Fibroblast of skin of right biceps (primary cell): ENCODE measurements at regions not wholly inside any gene's neighbourhood (a gene's known extent, or its start where the extent isn't known, plus 50 kb on each side); places are given as distances from the start of the nearest gene placed in this dataset.

Source experiments
- DNase-seq: peaks from one replicate; pipeline ENCODE4 v3.0.0-alpha.2; 2013

DNA sequence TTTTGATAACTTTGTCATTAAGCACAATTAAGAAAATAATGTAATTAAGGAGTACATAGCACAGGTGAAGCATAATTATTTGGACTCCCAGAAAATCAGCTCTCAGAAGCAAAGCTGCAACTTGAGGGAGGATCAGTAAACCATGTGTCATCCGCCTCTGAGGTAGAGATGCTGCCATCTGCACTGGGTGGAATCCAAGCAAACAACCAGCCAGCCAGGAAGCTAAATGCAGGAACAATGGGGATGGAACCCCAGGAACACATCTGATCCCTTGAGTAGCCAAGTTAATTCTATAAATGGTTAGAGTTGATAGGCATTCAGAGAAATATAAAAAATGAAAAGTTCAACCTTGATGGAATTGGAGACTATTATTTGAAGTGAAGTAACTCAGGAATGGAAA lies 520.2 kb downstream of the RFC3 start:
- DNase-seq = no peak

DNA sequence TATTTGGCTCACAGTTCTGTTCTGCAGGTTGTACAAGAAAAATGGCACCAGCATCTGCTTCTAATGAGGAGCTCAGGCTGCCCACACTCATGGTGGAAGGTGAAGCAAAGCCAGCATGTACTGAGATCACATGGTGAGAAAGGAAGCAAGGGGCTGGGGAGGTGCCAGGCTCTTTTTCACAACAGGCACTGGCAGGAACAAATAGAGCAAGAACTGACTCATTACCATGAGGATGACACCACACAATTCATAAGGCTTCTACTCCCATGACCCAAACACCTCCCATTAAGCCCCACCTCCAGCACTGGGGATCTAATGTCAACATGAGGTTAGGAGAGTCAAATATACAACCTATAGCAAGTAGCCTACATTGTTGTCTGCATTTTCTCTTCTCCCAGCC lies 522.6 kb downstream of the RFC3 start:
- DNase-seq = no peak

- DNase-seq = no peak
These were observed 525.5 kb downstream of the RFC3 start for GRCh38 chr13:34343413-34343940.

DNA sequence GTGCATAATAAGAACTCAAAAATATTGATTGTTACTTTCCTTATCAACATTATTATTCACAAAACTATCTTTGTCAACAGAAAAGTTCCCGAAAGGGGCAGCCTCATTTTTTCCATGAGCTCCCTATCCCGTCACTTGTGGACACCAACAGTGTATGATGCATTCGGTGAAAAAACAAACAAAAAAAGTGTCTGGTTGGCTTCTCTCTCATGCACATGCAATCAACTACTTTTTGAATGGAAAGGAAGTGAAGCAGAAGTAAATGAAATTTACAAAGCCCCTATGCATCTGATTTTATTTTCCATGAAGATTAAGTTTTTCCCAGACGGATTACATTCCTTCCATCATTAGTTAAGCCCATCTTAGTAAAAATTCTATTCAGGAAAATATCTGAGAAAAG lies 526.9 kb downstream of the RFC3 start:
- no peak for DNase-seq

- no peak for DNase-seq
These were observed 527.5 kb downstream of the RFC3 start for GRCh38 chr13:34345258-34345965.

- DNase-seq = peak; percentile 61
These were observed 528.7 kb downstream of the RFC3 start for GRCh38 chr13:34346626-34347025.

DNA sequence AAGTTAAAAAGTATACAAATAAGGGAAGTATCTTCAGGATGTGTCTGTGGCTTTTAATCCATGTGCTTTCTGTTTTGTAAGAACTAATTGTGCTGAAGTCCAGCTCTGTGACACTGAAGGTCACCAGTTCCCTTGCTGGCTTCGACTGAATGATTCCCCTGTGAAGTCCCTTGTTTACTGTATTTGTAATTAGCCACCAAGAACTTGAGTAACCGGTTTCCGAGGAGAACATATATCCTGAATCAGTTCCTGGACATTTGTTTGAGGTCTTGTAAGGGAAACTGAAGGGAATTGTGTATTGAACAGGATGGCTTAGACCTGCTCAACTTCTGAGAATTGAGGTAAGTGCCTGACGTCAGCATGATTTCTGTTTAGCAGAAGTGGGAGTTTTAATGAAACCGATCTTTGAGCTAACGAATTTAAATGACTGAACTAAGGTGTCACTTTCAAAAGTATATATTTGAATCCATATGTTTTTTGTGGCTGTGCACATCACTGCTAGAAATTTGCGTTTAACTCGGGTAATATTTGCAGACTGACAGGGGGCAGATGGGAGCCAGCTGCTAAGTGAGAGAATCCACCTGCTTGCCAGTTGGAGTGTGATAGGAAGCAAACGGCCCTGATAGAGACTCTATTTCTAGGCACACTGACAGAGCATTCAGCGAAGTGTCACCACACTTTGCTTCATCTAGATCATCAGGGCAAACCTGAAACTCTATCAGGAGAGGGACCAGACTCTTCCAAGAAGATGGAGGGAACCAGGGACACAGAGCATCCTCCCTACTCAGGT lies 530.0 kb downstream of the RFC3 start:
- no peak for DNase-seq

DNA sequence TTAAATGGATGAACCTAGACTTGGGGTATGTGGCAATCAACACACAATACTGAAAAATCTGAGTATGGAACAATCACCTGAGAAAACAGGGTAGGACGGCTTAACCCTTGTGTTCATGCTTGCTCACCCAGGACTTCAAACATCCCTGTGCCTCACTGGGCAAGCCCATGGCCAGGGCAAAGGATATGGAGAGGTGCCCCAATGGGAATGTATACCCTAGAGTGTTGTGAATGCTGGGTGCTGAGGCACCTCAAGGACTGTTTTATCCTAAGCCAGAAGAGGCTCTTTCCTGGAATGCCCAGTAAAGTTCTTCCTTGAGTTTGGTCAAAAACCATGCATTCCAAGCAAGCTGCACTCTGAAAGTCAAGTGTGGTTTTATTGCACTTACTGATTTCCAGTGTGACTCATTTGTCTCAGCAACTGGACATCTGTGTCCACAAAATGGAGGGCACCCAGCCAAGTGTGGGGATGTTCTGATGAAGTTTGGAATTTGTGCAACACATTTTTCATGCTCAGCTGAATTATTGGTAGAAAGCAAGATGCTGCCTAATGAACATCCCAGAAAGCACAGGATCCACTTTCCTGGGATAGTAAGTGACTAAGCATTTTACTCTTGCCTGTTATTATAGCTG lies 531.3 kb downstream of the RFC3 start:
- DNase-seq = peak; percentile 99

DNA sequence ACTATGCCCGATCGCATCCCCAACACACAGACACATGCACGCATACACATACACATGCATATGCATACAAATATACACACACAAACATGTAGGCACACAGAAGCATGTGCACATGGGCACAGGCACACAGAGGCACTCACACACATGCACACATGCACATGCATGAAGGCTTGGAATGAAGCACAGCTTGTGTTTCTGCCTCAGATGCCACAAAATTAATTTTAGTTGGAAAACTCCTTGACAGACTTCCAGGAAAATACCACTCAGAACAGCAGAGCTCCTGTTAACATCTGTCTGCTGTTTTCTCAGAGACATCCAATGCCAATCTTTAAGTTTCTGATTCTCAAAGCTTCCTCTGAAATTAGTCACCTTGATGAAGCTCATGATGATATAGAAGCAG lies 532.7 kb downstream of the RFC3 start:
- no peak for DNase-seq

GRCh38 chr13:34351134-34351533 lies 533.2 kb downstream of the RFC3 start:
- DNase-seq = no peak

DNA sequence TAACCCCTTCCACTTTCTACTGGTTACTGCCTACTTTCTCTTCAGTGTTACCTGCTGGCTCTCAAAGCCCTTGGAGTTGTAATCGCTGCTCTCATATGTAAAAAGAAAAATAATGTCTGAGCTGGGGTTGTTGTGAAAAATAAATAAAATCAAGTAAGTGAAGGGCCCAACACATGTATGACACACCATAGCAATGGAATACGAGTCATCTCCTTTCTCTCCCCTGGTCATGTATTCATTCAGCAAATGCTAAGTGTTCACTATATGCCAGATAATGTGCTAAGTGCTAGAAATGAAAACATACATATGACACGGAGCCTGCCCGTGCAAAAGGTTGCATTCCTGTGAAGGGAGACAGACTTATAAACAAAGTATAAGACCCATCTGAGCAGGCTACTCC lies 535.0 kb downstream of the RFC3 start:
- DNase-seq = no peak

- no peak for DNase-seq
These were observed 538.9 kb downstream of the RFC3 start for GRCh38 chr13:34356686-34357434.

DNA sequence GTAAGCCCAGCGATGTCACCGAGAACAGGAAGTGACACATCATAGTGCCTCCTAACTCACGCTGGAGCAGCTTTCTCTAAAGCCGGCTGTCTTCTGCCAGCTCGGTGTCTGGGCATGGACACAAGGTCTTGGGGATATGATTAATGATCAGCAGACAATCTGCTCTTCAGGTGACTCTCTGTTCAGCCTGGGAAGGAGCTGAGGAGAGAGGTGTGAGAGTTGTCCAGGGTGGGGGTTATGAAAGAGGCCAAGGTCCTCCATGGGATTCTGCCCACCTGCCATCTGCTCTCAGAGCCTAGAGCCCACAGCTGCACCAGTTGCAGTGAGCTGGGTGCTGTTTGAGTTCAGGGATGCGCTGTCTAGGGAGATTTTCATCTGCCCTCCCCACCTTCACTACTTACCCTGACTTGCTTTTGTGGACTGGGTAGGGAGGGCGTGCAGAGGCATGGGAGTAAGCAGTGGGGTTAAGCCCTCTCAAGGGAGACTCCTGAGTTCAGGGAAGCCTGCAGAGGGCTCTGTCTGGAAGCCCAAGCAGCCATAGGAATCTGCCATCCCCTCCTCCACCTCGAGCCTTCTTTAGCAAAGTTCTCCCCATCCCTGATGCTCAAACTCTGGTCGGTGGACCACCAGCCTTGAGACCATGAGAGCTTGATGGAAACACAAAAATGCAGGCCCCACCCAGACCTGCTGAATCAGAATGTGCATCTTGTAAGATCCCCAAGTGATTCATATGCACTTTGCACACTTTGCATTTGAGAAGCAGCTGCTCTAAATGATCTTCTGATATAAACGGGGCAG lies 539.7 kb downstream of the RFC3 start:
- DNase-seq = peak; percentile 92

- DNase-seq = peak; percentile 93
These were observed 541.0 kb downstream of the RFC3 start for GRCh38 chr13:34358811-34359513.

DNA sequence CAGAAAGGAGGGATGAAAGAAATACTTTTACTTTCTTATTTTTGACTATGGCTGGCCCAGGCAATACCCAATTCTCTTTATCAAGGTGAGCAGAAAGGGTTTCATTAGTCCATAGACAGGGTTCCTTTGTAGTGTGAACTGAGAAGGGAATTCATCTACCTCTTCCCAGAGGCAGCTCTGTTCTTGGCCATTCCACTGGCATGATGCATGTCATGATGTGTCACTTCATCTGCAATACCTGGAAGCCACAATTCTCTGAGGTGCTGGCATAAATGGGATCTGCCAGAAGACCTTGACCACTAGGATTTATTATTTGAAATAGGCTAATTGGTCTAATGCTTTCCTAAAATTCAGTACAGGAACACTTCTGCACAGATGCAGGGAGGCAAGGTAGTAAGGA lies 542.8 kb downstream of the RFC3 start:
- no peak for DNase-seq

GRCh38 chr13:34361560-34361959 lies 543.6 kb downstream of the RFC3 start:
- DNase-seq = peak; percentile 52

DNA sequence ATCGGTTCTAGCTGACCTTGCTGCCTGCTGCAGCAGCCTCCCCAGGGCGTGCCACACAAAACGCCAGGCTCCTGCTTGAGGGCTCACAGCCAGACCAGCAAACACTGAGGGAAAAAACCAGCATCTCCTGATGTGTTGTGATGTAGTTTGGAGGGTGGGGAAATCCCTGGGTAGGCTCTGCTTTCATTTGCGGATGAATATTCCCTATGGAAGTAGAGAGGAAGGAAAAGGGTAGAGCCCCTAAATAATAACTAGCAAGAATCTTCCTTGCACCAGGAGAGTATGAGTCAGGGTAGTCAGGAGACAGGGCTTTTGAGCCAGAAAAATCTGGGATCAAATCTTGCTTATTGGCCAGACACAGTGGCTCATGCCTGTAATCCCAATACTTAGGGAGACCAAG lies 545.3 kb downstream of the RFC3 start:
- DNase-seq = no peak

DNA sequence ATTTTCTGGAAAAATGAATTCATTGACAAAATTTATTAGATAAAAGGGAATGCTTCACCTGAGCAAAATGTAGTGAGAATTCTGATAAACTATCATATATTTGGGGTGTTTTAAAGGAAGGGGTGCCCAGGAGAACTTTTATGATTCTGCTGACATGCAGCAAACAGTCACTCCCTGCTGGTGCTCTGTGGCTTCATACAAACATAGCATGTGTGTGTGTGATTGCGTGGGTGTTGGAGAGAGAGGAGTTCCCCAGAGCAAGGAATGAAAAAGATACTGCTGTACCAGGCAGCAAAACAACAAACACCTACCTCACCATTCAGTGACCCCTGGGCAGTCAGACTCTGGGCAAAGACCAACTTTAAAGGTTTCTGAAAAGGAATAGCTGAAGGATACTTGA lies 546.7 kb downstream of the RFC3 start:
- DNase-seq = no peak

DNA sequence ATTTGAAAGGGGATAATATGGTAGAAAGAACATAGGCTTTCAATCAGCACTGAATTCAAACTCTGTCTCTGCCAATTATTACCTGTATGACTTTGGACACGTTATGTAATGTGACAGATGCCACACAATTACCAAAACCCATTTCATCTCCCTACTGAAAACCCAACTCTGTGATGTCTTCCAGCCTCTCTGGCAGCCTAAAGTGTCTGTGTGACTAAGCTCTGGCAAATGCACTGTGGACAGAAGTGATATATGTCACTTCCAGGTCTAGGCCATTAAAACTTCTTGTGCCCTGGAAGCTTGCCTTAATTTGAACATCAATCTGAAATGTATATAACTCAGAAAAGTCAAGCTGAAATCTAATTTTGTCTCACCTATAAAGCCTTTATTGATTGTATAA lies 552.0 kb downstream of the RFC3 start:
- DNase-seq = peak; percentile 60

GRCh38 chr13:34371108-34371507 lies 553.2 kb downstream of the RFC3 start:
- no peak for DNase-seq

GRCh38 chr13:34371645-34372395 lies 553.9 kb downstream of the RFC3 start:
- DNase-seq = no peak
